ENCODE measurements at regions not wholly inside any gene's neighbourhood (a gene's known extent, or its start where the extent isn't known, plus 50 kb on each side); places are given as distances from the start of the nearest gene placed in this dataset.
"Not testable (repeated sequence)": the region's sequence is repeated elsewhere in the genome, so short reads cannot be mapped to it uniquely, and the experiment has no call there.

- no peak for DNase-seq
- no peak for ATAC-seq
- no peak overlapping the region for H3K27ac Mint-ChIP-seq
- no peak overlapping the region for H3K4me3 Mint-ChIP-seq
- H3K27me3 Mint-ChIP-seq: no peaks in the 10 kb centered on the region
- no peaks in the 10 kb centered on the region for H3K4me1 Mint-ChIP-seq
- no peaks in the 10 kb centered on the region for H3K9me3 Mint-ChIP-seq
Observed at GRCh38 chr5:104139840-104140239, 577.3 kb upstream of the NUDT12 start.

DNA sequence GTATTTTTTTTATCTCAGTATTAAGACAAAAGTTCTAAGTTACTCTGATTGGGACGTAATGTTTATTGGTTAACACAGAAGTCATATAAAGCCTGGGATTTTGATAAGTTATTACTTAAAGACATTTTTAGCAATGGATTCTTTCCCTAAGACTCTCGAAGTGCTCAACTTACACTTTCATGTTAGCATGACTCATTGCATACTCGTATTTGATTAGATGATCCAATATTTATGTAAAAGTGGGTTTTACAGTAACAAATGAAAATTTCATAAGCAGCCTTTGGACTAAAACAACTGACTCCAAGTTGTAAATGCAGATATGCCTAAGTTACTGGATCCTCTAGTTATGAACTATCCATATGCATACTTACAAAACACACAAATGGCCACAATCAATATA lies 567.7 kb upstream of the NUDT12 start:
- H3K27me3 Mint-ChIP-seq: no peaks in the 10 kb centered on the region

GRCh38 chr5:104128348-104128747 lies 565.8 kb upstream of the NUDT12 start:
- ATAC-seq: no peak

More for the DNA sequence above, 567.7 kb upstream of the NUDT12 start:
- Mint-ChIP-seq H3K9me3 (peaks cover 12 to 29% of the 10 kb centered on the region in 2 donors), H3K27ac (no peak overlapping the region), H3K4me3 (no peak overlapping the region), H3K4me1 (no peaks in the 10 kb centered on the region)
- DNase-seq: no peak
- ATAC-seq: no peak

GRCh38 chr5:104126980-104127379 lies 564.4 kb upstream of the NUDT12 start:
- no peak overlapping the region for H3K4me3 Mint-ChIP-seq
- H3K27me3 Mint-ChIP-seq: no peaks in the 10 kb centered on the region
- no peak for ATAC-seq
- DNase-seq: no peak
- H3K9me3 Mint-ChIP-seq: peaks cover 0 to 16% of the 10 kb centered on the region in 2 donors
- no peak overlapping the region for H3K27ac Mint-ChIP-seq
- no peaks in the 10 kb centered on the region for H3K4me1 Mint-ChIP-seq

More at GRCh38 chr5:104128348-104128747, 565.8 kb upstream of the NUDT12 start:
- H3K4me1 Mint-ChIP-seq: no peaks in the 10 kb centered on the region
- no peak overlapping the region for H3K27ac Mint-ChIP-seq
- no peak for DNase-seq
- H3K27me3 Mint-ChIP-seq: no peaks in the 10 kb centered on the region
- no peak overlapping the region for H3K4me3 Mint-ChIP-seq
- H3K9me3 Mint-ChIP-seq: peaks cover 8 to 24% of the 10 kb centered on the region in 2 donors

DNA sequence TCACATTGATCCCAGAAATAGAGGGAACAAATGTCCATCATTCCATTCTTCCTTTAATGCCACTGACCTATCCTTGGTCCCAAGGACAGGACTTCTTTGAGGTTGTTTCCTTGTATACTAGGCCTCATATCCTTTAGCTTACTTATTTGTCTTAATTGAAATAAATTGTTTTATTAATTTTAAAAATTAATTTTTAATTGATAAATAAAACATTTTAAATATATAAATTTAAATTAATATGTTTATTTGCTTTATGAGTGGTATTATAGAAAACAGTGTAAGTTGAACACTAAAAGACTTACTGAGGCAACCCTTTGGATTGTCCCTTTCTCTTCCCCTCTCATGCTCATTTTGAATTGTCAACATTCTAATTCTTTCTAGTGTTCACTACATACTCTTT lies 556.9 kb upstream of the NUDT12 start:
- Mint-ChIP-seq H3K9me3 (peaks cover 0 to 5% of the 10 kb centered on the region in 2 donors), H3K4me1 (no peaks in the 10 kb centered on the region), H3K27ac (no peak overlapping the region), H3K4me3 (no peak overlapping the region), H3K27me3 (no peaks in the 10 kb centered on the region)
- no peak for ATAC-seq
- DNase-seq: no peak

- Mint-ChIP-seq H3K27me3 (no peaks in the 10 kb centered on the region), H3K27ac (no peak overlapping the region), H3K4me3 (no peak overlapping the region), H3K4me1 (no peaks in the 10 kb centered on the region), H3K9me3 (peaks cover 0 to 8% of the 10 kb centered on the region in 2 donors)
- DNase-seq: no peak
- no peak for ATAC-seq
Observed at GRCh38 chr5:104111632-104112031, 549.0 kb upstream of the NUDT12 start.

GRCh38 chr5:104096451-104096850 lies 533.9 kb upstream of the NUDT12 start:
- Mint-ChIP-seq H3K4me3 (no peak overlapping the region), H3K4me1 (no peaks in the 10 kb centered on the region), H3K27ac (no peak overlapping the region), H3K27me3 (no peaks in the 10 kb centered on the region), H3K9me3 (peaks cover 6 to 12% of the 10 kb centered on the region in 2 donors)
- ATAC-seq (no peak), DNase-seq (no peak)

DNA sequence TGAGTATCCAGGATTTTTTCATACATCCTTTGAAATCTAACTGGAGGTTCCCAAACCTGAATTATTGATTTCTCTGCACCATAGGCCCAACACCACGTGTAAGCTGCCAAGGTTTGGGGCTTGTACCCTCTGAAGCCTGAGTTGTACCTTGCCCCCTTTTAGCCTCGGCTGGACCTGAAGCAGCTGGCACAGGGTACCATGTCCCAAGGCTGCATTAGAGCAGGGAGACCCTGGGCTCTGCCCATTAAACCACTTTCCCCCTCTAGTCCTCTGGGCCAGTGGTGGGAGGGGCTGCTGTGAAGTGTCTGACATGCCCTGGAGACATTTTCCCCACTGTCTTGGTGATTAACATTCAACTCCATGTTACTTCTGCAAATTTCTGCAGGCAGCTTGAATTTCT lies 532.9 kb upstream of the NUDT12 start:
- Mint-ChIP-seq H3K4me3 (no peak overlapping the region), H3K4me1 (no peaks in the 10 kb centered on the region), H3K27me3 (no peaks in the 10 kb centered on the region), H3K27ac (no peak overlapping the region), H3K9me3 (peaks cover 6 to 12% of the 10 kb centered on the region in 2 donors)
- ATAC-seq (no peak), DNase-seq (no peak)

- no peaks in the 10 kb centered on the region for H3K4me1 Mint-ChIP-seq
- no peaks in the 10 kb centered on the region for H3K27me3 Mint-ChIP-seq
- H3K27ac Mint-ChIP-seq: no peak overlapping the region
- DNase-seq (no peak), ATAC-seq (no peak)
- H3K9me3 Mint-ChIP-seq: peaks cover 6 to 8% of the 10 kb centered on the region in 2 donors
- no peak overlapping the region for H3K4me3 Mint-ChIP-seq
Observed at GRCh38 chr5:104088876-104089778, 526.5 kb upstream of the NUDT12 start.

- no peak overlapping the region for H3K27ac Mint-ChIP-seq
- no peaks in the 10 kb centered on the region for H3K4me1 Mint-ChIP-seq
- no peak for ATAC-seq
- no peak overlapping the region for H3K4me3 Mint-ChIP-seq
- H3K9me3 Mint-ChIP-seq: peaks cover 8 to 10% of the 10 kb centered on the region in 2 donors
- H3K27me3 Mint-ChIP-seq: no peaks in the 10 kb centered on the region
- DNase-seq: no peak
Observed at GRCh38 chr5:104084896-104085295, 522.3 kb upstream of the NUDT12 start.

- ATAC-seq: no peak
- H3K9me3 Mint-ChIP-seq: peaks cover 3 to 6% of the 10 kb centered on the region in 2 donors
- H3K27ac Mint-ChIP-seq: no peak overlapping the region
Observed at GRCh38 chr5:104082754-104083153, 520.2 kb upstream of the NUDT12 start.

DNA sequence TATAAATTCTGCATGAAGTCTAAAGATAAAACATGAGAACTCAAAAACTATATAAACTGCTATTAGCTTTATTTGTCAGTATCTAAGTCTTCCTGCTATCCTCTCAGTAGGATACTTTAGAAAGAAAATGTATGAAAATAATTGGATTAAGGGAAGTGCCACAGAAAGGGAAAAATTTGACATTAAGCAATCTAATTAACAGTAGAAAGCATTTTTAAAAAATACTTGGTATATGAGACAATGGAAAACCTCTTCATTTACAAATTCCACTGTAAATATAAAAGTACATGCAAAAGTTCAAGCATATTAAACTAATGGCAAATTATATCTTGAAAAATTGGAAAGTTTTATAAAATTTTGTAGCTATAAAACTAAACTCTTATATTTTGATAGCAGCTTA lies 518.6 kb upstream of the NUDT12 start:
- Mint-ChIP-seq H3K4me1 (no peaks in the 10 kb centered on the region), H3K9me3 (peaks cover 0 to 4% of the 10 kb centered on the region in 2 donors), H3K4me3 (no peak overlapping the region), H3K27me3 (no peaks in the 10 kb centered on the region), H3K27ac (no peak overlapping the region)
- ATAC-seq: no peak
- DNase-seq: no peak

More at GRCh38 chr5:104082754-104083153, 520.2 kb upstream of the NUDT12 start:
- DNase-seq: no peak
- no peaks in the 10 kb centered on the region for H3K4me1 Mint-ChIP-seq
- H3K4me3 Mint-ChIP-seq: no peak overlapping the region
- H3K27me3 Mint-ChIP-seq: no peaks in the 10 kb centered on the region

DNA sequence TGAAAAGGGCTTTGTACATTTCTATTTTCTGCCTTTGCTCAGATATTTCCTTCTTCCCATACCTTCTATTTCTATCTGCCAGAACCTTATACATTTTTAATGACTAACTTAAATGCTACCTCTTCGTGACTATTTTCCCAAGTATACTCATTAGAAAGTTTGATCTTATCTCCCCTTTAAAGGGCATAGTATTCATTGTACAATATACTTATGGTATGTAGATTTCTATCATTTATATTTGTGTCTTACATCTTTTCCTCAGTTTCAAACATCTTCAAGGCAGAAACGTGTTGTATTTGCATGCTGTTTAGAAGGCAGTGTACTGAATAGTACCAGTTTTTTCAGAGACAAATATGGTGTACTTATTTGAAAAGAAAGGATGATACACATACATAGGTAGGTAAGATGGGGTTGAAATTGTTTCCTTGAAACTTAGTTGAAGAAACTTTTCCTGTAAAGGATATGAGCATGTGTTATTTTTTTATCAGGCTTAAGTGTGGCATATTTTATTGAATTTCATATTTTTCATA lies 518.1 kb upstream of the NUDT12 start:
- Mint-ChIP-seq H3K4me1 (no peaks in the 10 kb centered on the region), H3K27me3 (no peaks in the 10 kb centered on the region), H3K9me3 (peaks cover 0 to 4% of the 10 kb centered on the region in 2 donors), H3K4me3 (no peak overlapping the region), H3K27ac (no peak overlapping the region)
- ATAC-seq (no peak), DNase-seq (no peak)

DNA sequence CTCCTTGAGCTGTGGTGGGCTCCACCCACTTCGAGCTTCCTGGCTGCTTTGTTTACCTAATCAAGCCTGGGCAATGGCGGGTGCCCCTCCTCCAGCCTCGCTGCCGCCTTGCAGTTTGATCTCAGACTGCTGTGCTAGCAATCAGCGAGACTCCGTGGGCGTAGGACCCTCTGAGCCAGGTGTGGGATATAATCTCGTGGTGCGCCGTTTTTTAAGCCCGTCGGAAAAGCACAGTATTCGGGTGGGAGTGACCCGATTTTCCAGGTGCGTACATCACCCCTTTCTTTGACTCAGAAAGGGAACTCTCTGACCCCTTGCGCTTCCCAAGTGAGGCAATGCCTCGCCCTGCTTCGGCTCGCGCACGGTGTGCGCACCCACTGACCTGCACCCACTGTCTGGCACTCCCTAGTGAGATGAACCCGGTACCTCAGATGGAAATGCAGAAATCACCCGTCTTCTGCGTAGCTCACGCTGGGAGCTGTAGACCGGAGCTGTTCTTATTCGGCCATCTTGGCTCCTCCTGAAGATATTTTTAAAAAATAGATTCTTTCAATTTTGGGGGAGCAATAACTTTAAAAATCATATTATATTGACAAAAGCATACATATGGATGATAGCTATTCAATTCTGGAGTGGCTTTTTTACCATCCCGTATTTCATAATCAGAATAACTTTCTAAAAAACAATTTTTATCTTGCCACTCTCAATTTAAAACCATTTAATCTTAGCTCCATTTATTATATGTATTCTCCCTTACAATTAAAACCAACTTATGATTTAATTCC lies 517.5 kb upstream of the NUDT12 start:
- not testable (repeated sequence) for H3K9me3 Mint-ChIP-seq, DNase-seq, H3K27me3 Mint-ChIP-seq, ATAC-seq, H3K4me1 Mint-ChIP-seq, H3K4me3 Mint-ChIP-seq, H3K27ac Mint-ChIP-seq

DNA sequence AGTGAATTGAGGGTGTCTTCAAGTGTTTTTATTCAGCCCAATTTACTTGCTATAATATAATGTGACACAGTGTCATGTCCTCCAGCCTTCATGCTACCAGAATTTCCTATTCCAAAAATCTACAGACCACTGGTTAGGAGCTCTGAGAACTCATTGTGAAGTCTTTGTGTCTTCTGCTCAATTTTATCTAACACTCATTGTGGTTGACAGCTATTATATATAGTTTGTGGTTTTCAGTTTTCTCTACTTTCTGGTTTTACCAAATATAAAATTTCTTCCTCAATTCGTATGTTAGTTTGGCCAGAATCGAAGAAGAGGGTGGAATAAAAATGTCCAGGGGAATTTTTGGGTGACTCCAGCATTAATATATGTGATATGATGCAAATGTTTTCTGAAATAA lies 509.3 kb upstream of the NUDT12 start:
- H3K27me3 Mint-ChIP-seq: no peaks in the 10 kb centered on the region

More for the DNA sequence above, 509.3 kb upstream of the NUDT12 start:
- Mint-ChIP-seq H3K9me3 (peaks cover 6 to 16% of the 10 kb centered on the region in 2 donors), H3K4me3 (no peak overlapping the region), H3K4me1 (no peaks in the 10 kb centered on the region), H3K27ac (no peak overlapping the region)
- ATAC-seq: no peak
- no peak for DNase-seq

Measured in stimulated activated naive CD8-positive, alpha-beta T cell treated with anti-CD3 and anti-CD28 coated beads, Interleukin-15, amount 100 ng/mL, for 72 hours (primary cell).